Endothelial cell of umbilical vein (primary cell): ENCODE measurements at regions not wholly inside any gene's neighbourhood (a gene's known extent, or its start where the extent isn't known, plus 50 kb on each side); places are given as distances from the start of the nearest gene placed in this dataset.

Experiments
- BruUV-seq: library from RNA; stranded (reverse); fragments of 400-500 nt; replicated peaks from 2 replicates; lab custom pipeline; 2021; lab: Mats Ljungman, UMichigan
- CTCF ChIA-PET: fragments of 300-600, 350-600 bp; sonication (Branson Sonifier 250); formaldehyde crosslinking; loops from one replicate; lab custom pipeline; 2021; ENCODE audit warnings: antibody characterized with exemption, inconsistent platforms; lab: Charles Lee
- POLR2A ChIA-PET: fragments of 300-600, 350-600 bp; sonication (Branson Sonifier 250); formaldehyde crosslinking; loops from one replicate; lab custom pipeline; 2021; ENCODE audit warnings: antibody characterized with exemption, inconsistent platforms; lab: Charles Lee
- DNase-seq: peaks from one replicate; pipeline ENCODE4 v3.0.0-alpha.2; 2011; ENCODE audit warnings: low read depth, low spot score
- FAIRE-seq: peaks from 2 replicates; lab custom pipeline; 2011; peaks lifted over from hg19 to GRCh38; lab: Jason Lieb, UNC
- H2AFZ ChIP-seq: 2 replicates; pipeline ENCODE4 v1.6.0; 2012; ENCODE audit warnings: low read depth, low read length, control low read depth, inconsistent platforms
- H3K27ac ChIP-seq: 2 replicates; pipeline ENCODE4 v1.5.1; 2011; ENCODE audit warnings: low read depth, mild to moderate bottlenecking, control low read depth, low read length, moderate library complexity; ENCODE audit not compliant: insufficient read depth
- H3K27me3 ChIP-seq, 2 experiments: 2 replicates each; pipeline versions ENCODE4 v1.6.0 to v1.6.1; 2011; ENCODE audit warnings: low read length in 2 of 2, mixed read lengths in 1 of 2; ENCODE audit not compliant: control insufficient read depth in 2 of 2, insufficient read depth in 2 of 2
- H3K36me3 ChIP-seq, 2 experiments: 2 replicates in 1 of 2; 3 replicates in 1 of 2; pipeline ENCODE4 v1.5.1; 2011; ENCODE audit warnings: low read length in 2 of 2, mild to moderate bottlenecking in 1 of 2, moderate library complexity in 1 of 2; ENCODE audit not compliant: control insufficient read depth in 2 of 2, insufficient read depth in 2 of 2; ENCODE audit errors: extremely low read depth in 1 of 2
- H3K4me1 ChIP-seq: 3 replicates; pipeline ENCODE4 v1.5.1; 2011; ENCODE audit warnings: mild to moderate bottlenecking, low read length; ENCODE audit not compliant: control insufficient read depth, insufficient read depth; ENCODE audit errors: extremely low read depth
- H3K4me2 ChIP-seq: 2 replicates; pipeline ENCODE4 v1.6.1; 2011; ENCODE audit warnings: low read length, control low read depth, mixed read lengths; ENCODE audit not compliant: insufficient read depth
- H3K4me3 ChIP-seq, 3 experiments: fragments of 200-600 bp in 1 of 3; sonication (generic), shearing (Covaris generic) in 1 of 3; replicated peaks in 1 of 3; 2 replicates each; pipeline ENCODE4 v1.5.1; 2011 to 2016; ENCODE audit warnings: control low read depth in 3 of 3, low read length in 3 of 3, mild to moderate bottlenecking in 2 of 3, inconsistent platforms in 1 of 3, low read depth in 1 of 3, moderate library complexity in 1 of 3; ENCODE audit not compliant: insufficient read depth in 1 of 3
- H3K79me2 ChIP-seq: 2 replicates; pipeline ENCODE4 v1.6.0; 2012; ENCODE audit warnings: low read length, inconsistent platforms; ENCODE audit not compliant: control insufficient read depth, insufficient read depth
- H3K9ac ChIP-seq: replicated peaks from 2 replicates; pipeline ENCODE3; 2011; ENCODE audit warnings: low read length, control low read depth; ENCODE audit not compliant: insufficient read depth; ENCODE audit errors: extremely low read depth
- H3K9me1 ChIP-seq: replicated peaks from 3 replicates; pipeline ENCODE4 v1.6.0; 2011; ENCODE audit warnings: mild to moderate bottlenecking, low read length; ENCODE audit not compliant: control insufficient read depth, insufficient read depth; ENCODE audit errors: extremely low read depth
- H3K9me3 ChIP-seq: replicated peaks from 2 replicates; pipeline ENCODE4 v1.5.1; 2012; ENCODE audit warnings: low read length, inconsistent platforms; ENCODE audit not compliant: control insufficient read depth, insufficient read depth
- H4K20me1 ChIP-seq: replicated peaks from 2 replicates; pipeline ENCODE3; 2011; ENCODE audit warnings: mild to moderate bottlenecking, low read length; ENCODE audit not compliant: control insufficient read depth, insufficient read depth; ENCODE audit errors: extremely low read depth
- CTCF ChIP-seq, 2 donors: IDR thresholded peaks; 1 replicate in 1 of 2; 2 replicates in 1 of 2; pipeline ENCODE4 v1.5.1; 2011; ENCODE audit warnings: low read length in 2 of 2, mild to moderate bottlenecking in 2 of 2, moderate library complexity in 2 of 2, control low read depth in 1 of 2, inconsistent platforms in 1 of 2, low read depth in 1 of 2; ENCODE audit not compliant: insufficient read depth in 1 of 2; ENCODE audit errors: extremely low read depth in 1 of 2
- EZH2 ChIP-seq: IDR thresholded peaks from 2 replicates; pipeline ENCODE4 v1.6.1; 2012; ENCODE audit warnings: borderline replicate concordance, low read depth, mild to moderate bottlenecking, moderate library complexity, low read length, inconsistent platforms; ENCODE audit not compliant: severe bottlenecking
- GATA2 ChIP-seq: IDR thresholded peaks from 2 replicates; pipeline ENCODE4 v1.7.0; 2011; ENCODE audit warnings: low read depth, mild to moderate bottlenecking, moderate library complexity, mixed read lengths, low read length; ENCODE audit not compliant: insufficient read length, insufficient read depth
- MAX ChIP-seq: IDR thresholded peaks from 2 replicates; pipeline ENCODE4 v1.6.1; 2011; ENCODE audit not compliant: insufficient read depth, insufficient read length
- POLR2A ChIP-seq: IDR thresholded peaks from 2 replicates; pipeline ENCODE4 v1.6.1; 2012; ENCODE audit warnings: low read depth, mild to moderate bottlenecking, control low read depth, low read length
- dilution Hi-C: fragments of 300-500 bp; cut with MboI; formaldehyde crosslinking; loops from one replicate; pipeline ENCODE4 v1.15.0; 2019; ENCODE audit warnings: low sequenced_read_pairs; ENCODE audit not compliant: extremely low pct_ligation_motif_present
- intact Hi-C: fragments of 100-400 bp; cut with micrococcal nuclease; formaldehyde crosslinking; loops from one replicate; pipeline ENCODE4 v1.10.0; 2022

- H3K9me1 ChIP-seq, result no peaks in the 10 kb centered on the region
- no peaks in the 10 kb centered on the region for H4K20me1 ChIP-seq
- no peaks in the 10 kb centered on the region for H3K79me2 ChIP-seq
- intact Hi-C loops (no loop called here), dilution Hi-C loops (no loop called here)
- DNase-seq, result no peak
- no peaks in the 10 kb centered on the region for H3K27me3 ChIP-seq
- no peak overlapping the region for H3K9ac ChIP-seq
- no TSS peak for BruUV-seq
- H3K27ac ChIP-seq, result no peak overlapping the region
- H3K4me3 ChIP-seq, result no peak overlapping the region
- no peak overlapping the region for H3K4me2 ChIP-seq
- TF ChIP-seq POLR2A, result no peak
- TF ChIP-seq MAX, result no peak
- no peak for TF ChIP-seq EZH2
- no peak for TF ChIP-seq CTCF (IDR thresholded peaks at IDR 0.05; ENCODE audit: extremely low read depth in 1 of 2, insufficient read depth in 1 of 2, low read depth in 1 of 2, low read length in 2 of 2)
- TF ChIP-seq GATA2, result no peak
- ChIA-PET CTCF (interaction anchor here (1.1 kb wide), 1 partner anchor 7 kb away, joined by 3 read pairs; no protein-coding TSS in a partner anchor), POLR2A (no interaction called here)
- H3K36me3 ChIP-seq, result no peaks in the 10 kb centered on the region
- H3K4me1 ChIP-seq, result no peaks in the 10 kb centered on the region
- no peak overlapping the region for H2AFZ ChIP-seq
- no peaks in the 10 kb centered on the region for H3K9me3 ChIP-seq
- no peak for FAIRE-seq
Observed at GRCh38 chr1:229887043-229887822, 179.8 kb upstream of the GALNT2 start.
